GM21529 (cell line): ENCODE measurements at regions not wholly inside any gene's neighbourhood (a gene's known extent, or its start where the extent isn't known, plus 50 kb on each side); places are given as distances from the start of the nearest gene placed in this dataset.

ENCODE experiments used
- ATAC-seq: cut with Tn5 transposase; IDR thresholded peaks from one replicate; pipeline ENCODE4 v1.9.1; 2021; ENCODE audit not compliant: unreplicated experiment

DNA sequence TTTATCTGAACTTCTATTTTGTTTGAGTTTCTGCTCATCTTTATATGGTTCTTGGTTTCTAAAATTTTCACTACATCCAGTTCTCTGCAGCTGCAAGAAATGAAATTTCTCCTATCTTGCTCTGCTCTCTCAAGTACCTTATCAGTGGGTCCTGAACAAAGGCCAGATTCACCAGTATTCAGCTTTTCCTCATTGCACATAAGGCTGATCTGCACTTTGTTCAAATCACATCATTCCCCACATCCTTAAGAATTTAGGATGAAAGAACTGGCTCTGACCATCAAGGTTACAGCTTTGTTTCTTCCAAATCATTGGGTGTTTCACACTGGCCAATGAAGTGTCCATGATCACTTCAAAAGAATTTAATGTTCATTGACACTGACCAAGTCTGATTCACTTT is 211.4 kb downstream of the GRIN2B start:
- ATAC-seq: no peak

DNA sequence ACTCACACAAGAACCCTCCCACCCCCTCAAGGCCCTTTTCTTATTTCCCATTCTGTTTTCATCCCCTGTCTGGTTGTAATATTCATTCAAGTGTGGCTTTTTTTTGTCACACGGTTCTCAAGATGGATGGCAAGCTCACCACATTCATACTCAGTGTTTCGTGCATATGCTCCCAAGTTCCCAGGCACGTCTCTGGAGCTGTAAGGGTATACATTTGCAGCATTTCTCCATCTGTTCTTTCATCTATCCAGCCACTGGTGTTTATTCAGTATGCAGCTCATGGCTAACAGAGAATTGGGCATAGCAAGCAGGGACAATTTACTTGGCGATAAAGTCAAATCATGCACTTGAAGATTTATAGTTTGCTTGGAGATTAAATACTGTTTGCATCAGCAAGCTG is 212.1 kb downstream of the GRIN2B start:
- no peak for ATAC-seq

- no peak for ATAC-seq
These were observed 216.7 kb downstream of the GRIN2B start for GRCh38 chr12:13764748-13765147.

DNA sequence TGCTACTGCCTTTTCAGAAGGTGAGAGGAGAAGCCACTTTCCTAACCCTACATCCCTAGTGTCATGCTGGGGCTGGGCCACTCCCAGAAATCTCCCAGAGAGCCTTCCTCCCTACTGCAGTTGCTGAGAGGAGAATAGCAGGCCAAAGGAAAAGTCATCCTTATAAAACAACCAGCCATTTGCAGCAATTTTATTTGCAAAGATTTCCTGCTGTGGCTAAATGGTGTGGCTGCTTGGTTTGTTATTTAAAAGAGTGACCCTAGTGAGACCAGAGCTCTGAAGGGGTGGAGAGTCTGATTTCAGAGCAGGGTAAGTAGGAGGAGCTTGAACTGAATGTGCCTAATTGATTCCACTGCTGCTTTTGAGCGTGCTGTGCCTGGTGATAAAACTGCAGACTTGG is 232.0 kb downstream of the GRIN2B start:
- no peak for ATAC-seq

DNA sequence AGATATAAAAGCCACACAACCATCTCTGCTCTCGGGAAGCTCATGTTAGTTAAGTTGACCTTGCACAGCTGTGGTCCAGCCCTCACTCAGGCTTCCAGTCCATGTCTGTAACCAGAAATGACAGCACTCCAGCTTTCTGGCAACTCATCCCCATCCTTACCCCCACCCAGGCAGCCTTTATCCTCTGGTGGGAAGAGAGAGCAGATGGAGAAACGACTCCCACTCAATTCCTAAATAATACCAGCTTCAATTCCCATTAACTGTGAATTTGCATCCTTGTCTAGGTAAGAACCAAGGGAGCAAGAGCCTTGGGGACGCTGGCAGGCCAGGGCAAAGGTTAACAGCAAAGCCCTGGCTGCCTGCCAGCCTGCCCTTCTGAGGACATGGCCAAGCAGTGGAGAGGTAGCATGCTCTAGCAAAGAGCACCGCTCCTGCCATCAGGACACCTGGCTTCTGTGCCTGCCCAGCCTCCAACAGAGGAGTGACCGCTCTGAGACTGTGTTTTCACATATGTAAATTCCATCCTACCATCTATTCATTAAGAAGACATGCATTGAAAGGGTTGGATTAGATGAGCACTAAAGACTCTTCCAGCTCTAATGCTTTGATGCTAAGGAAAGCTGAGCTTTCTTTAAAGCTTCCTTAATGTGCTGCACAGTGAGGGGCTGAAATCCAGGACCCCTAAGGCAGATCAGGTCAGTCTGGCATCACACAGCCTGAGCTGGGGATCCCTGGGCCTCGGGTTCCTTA is 236.1 kb downstream of the GRIN2B start:
- ATAC-seq: no peak

DNA sequence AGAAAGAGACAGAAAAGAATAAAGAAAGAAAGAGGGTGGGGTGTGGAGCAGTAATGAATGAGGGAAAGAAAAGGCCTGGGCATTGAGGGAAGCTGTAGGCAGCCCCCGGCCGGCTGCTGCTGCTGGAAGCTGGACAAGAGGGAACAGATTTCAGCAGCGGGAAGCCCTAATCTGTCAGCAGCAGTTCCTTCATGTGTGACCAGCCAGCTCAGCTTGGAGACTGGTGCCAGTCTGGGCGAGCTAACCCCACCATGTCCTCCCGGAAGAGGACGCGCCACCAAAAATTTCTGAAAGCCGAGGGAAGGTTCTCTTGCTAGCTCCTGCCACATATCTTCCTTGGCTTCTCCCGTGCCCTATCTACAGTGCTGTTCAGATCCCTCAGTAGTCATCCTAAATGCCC is 236.8 kb downstream of the GRIN2B start:
- ATAC-seq: no peak

DNA sequence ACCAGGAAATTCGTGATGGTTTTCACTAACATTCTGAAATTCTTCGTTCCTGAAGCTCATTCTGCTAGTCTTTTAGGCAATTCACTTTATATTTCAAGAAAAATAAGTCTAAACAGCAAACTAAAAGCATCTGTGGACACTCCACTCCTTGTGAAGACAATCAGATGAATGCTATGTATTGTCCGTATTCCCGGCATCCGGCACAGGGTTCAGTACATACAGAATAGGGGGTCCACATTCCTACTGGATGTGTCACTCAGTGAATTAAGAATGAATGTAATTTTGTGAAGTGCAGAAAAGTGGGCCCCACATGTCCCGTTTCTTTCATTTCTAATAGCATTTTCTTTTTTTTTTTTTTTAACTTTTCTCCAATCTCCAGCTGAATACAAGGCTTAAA is 241.3 kb downstream of the GRIN2B start:
- no peak for ATAC-seq

DNA sequence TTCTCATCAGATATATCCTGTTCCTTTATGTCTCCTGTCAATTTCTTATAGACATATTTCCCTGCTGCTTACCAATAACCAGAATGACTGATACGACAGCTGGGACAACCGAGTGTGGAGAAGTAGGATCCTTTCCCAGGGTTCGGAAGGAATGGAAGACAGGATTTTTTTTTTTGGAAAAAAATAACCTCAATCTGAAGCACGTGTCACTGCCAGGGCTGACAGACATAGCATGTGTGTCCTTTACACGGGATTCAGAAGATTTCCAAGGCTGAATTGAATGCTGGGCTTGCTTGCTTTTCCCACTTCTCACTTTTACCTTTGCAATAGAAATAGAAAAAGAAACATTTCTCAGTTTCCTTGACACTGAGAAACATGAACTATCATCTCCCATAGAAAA is 245.7 kb downstream of the GRIN2B start:
- ATAC-seq: no peak

DNA sequence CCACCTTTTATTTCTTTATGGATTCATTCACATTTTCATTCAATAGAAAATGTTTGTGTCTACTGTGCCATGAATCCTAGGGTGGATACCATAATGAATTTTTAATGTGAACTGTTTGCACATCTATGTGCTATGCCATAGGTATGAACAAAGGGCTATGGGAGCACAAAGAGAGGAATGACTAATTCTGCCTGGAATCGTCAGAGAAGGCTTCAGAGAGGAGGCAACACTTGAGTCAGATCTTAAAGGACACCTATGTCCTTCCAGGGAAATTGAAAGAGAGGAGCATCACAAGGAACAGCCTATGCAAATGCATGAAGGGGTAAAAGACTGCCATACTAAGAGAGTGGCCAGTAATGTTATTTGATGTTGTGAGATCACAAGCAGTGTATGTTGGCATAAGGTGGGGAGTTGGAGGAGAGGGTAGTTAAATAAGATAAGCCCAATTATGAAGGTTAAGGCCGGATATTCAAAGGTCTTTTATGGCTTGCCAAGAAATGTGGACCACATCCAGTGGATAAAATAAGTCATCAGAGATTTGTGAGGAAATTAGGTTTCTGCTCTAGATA is 246.7 kb downstream of the GRIN2B start:
- ATAC-seq: no peak

DNA sequence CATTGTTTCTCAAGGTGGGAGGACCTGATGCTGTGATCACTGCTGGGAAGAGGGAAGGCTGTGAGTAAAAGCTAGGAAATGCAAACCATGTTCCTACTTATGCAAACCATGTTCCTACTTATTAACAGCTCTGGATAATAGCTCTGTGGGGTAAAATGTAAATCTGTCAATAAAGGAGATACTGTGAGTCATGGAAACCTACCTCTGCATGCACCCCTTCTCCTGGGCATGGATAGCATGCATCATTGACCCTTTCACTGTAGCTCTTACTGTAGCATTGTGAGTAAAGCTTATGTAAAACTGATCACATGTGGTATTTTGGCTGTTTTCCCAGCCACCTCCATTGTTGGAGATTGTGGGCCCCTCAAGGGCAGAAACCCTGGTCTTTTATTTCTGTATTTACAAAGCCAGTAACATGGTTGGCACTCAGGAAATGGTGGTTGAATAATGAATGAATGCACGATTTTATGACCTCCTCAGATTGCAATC is 253.7 kb downstream of the GRIN2B start:
- ATAC-seq: no peak

DNA sequence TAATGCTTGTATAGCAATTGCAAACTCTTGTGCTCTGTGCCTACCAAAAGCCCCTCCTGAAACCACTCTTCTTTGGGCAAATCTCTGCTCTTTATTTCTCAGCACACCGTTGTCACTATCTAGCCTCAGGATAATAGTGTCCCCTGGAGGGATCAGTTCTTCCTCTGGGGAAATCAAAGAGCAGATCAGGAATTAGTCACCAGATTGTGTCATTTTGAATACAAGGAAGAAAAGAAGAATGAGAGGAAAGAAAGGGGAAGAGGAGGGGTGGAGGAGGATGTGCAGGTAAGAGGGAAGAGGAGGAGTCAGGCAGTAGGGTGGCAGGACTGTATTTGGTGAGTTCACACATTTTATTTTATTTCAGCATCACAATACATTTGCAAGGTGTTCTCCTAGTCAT is 256.4 kb downstream of the GRIN2B start:
- ATAC-seq: no peak

GRCh38 chr12:13724136-13724535 is 257.3 kb downstream of the GRIN2B start:
- no peak for ATAC-seq

- no peak for ATAC-seq
These were observed 261.4 kb downstream of the GRIN2B start for GRCh38 chr12:13719986-13720385.

DNA sequence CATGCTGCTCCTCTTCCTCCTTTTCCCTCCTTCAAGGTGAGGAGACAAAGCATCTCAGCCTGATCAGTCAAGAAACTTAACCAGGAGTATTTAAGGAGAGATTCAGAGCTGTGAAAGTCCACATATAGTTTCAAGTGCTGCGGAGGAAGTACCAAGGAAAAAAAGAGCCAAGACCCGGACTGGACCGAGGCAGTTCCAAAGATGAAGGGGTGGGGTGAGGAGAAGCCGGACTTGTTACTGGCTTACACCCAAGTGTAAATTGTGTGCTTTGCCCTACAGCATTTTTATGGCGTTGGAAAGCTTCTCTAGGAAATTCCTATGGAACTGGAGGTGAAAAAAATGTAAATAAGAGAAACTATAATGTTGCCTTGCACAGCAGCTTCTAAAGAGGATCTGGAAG is 263.1 kb downstream of the GRIN2B start:
- no peak for ATAC-seq

GRCh38 chr12:13716119-13716518 is 265.3 kb downstream of the GRIN2B start:
- no peak for ATAC-seq

- ATAC-seq: no peak
These were observed 267.6 kb downstream of the GRIN2B start for GRCh38 chr12:13713556-13714410.

- no peak for ATAC-seq
These were observed 273.6 kb downstream of the GRIN2B start for GRCh38 chr12:13707829-13708228.

GRCh38 chr12:13702381-13702780 is 279.0 kb downstream of the GRIN2B start:
- ATAC-seq: no peak

GRCh38 chr12:13701502-13701901 is 279.9 kb downstream of the GRIN2B start:
- no peak for ATAC-seq

GRCh38 chr12:13697973-13698372 is 283.4 kb downstream of the GRIN2B start:
- ATAC-seq: no peak

DNA sequence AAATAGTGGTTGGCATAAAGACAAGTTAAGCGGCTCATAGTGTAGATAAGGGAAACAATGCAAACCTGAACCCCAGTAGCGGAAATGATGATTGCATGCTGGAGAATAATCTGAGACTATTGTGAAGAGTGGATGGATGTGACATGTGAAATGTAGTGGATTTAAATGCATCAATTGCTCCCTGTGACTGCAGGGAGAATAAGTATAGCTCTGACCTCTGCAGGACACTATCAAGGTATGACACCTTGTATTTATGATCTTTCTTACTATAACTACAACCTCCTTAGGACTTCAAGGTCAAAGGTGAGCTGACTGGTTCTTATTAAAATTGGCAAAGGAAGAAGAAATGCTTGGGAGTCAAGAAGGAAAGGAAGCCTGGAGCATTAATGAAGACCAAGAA is 285.6 kb downstream of the GRIN2B start:
- ATAC-seq: no peak

DNA sequence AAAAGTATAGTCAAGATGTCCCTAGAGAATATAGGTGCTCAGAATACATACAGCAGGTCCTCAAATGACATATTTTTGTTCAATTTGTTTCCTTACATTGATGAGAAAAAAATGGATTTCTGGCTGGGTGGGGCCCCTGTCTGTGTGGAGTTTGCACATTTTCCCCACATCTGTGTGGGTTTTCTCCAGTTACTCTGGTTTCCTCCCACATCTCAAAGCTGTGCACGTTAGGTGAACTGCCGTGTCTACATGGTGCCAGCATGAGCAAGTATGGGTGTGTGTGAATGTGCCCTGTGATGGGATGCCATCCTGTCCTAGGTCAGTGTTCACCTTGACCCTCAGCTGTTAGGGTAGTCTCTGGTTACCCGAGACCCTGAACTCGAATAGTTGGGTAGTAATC is 289.1 kb downstream of the GRIN2B start:
- ATAC-seq: no peak
